Dedifferentiated amniotic fluid mesenchymal stem cell (primary cell): ENCODE measurements at regions not wholly inside any gene's neighbourhood (a gene's known extent, or its start where the extent isn't known, plus 50 kb on each side); places are given as distances from the start of the nearest gene placed in this dataset.

Experiments used
- DNase-seq: peaks from one replicate; pipeline ENCODE4 v3.0.0-alpha.2; 2016; ENCODE audit errors: extremely low spot score

GRCh38 chr7:42987648-42988214, 55.6 kb downstream of the MRPL32 start:
- no peak for DNase-seq

GRCh38 chr7:42991024-42991423, 58.8 kb downstream of the MRPL32 start:
- no peak for DNase-seq

GRCh38 chr7:42991913-42992591, 59.9 kb downstream of the MRPL32 start:
- DNase-seq = no peak

GRCh38 chr7:42993038-42993437, 60.9 kb downstream of the MRPL32 start:
- no peak for DNase-seq

DNA sequence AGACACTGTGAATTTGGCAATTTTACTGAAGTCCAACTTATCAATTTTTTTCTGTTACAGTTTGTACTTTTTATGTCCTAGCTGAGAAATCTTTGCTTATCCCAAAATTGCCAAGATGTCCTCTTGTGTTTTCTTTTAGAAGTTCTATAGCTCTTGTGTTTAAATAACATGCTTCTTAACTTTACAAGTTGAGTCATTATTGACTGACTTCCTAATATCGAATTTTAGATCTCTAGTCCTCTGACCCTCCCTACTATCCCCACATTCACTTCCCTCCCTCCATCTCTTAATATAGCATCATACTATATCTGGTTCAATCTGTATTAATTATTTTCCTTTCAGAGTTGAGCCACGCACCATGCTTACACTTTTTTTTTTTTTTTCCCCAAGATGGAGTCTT, 61.9 kb downstream of the MRPL32 start:
- DNase-seq = no peak

GRCh38 chr7:42997611-42998010, 65.4 kb downstream of the MRPL32 start:
- no peak for DNase-seq

DNA sequence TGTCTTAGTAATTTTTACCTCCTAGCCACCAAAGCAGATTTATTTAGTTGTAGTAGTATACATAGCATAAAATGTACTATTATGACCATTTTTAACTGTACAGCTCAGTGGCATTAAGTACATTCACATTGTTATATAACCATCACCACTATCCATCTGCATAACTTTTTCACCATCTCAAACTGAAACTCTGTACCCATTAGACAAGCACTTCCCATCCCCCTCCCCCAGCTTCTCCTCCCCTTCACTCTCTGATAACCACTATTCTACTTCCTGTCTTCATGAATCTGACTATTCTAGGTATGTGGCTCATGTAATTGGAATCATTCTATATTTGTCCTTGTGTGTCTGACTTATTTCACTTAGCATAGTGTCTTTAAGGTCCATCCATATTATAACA, 71.9 kb downstream of the MRPL32 start:
- DNase-seq = no peak

- no peak for DNase-seq
These were observed 73.8 kb downstream of the MRPL32 start for GRCh38 chr7:43006008-43006407.

DNA sequence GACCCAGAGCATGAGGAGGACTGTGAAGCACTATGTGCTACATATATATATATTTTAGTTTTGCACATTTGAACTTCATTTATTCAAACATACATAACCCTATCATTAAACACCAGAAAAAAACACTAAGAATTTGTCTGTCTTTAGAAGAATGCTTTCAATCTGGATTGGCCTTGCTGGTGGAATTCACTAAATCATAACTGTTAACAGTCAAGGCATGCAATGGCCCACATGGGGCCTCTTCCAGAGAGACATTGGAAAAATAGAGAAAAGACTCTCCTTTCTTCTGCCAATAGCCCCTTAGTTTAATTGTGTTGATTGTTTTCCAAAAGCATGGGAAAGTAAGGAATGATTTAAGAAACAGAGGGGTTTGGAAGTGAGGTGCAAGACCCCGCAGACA, 77.9 kb downstream of the MRPL32 start:
- DNase-seq = no peak

DNA sequence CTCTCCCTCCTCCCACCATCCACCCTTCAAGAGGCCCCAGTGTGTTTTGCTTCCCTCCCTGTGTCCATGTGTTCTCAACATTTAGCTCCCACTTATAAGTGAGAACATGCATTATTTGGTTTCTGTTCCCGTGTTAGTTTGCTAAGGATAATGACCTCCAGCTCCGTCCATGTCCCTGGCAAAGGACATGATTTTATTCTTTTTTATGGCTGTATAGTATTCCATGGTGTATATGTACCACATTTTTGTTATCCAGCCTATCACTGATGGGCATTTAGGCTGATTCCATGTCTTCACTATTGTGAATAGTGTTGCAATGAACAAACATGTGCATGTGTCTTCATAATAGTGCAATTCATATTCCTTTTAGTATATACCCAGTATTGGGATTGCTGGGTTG, 79.7 kb downstream of the MRPL32 start:
- DNase-seq = no peak

- DNase-seq = no peak
These were observed 82.2 kb downstream of the MRPL32 start for GRCh38 chr7:43014406-43014805.

GRCh38 chr7:43015301-43015700, 83.1 kb downstream of the MRPL32 start:
- no peak for DNase-seq

DNA sequence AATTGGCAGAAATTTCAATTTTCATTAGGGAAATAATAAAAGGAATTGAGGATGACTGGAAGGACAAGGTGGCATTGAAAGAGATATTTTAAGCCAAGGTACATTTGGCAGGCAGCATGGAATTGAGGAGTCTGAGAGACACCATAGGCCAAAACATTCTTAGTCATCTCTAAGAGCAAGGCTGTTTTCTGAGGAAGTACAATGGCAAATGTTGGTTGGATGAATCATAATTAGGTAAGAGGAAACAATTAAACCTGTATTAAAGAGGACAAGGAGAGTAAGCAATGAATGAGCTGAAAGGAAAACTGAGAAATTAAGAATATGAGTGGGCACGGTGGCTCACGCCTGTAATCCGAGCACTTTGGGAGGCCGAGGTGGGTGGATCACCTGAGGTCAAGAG, 86.3 kb downstream of the MRPL32 start:
- no peak for DNase-seq

GRCh38 chr7:43021431-43021830, 89.3 kb downstream of the MRPL32 start:
- DNase-seq = no peak

DNA sequence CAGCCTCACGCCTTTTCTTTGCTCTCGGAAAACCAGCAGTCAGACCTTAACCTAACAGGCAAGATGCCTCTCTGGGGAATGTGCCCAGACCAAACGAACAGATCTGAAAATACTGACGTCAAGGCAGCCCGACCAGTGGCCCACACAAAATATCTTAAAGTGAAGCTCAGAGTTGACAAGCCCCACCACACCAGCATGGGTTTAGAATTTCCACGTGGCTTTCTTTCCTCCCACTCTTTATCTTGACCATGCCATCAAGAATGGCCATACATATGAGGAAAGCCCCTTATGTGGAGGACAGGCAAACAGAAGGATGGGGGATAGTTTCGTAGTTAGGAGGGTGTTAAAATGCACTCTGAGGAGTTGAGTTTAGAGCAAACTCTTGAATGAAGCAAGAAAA, 89.8 kb downstream of the MRPL32 start:
- no peak for DNase-seq

GRCh38 chr7:43033369-43033768, 79.1 kb upstream of the HECW1 start:
- DNase-seq = no peak

- no peak for DNase-seq
These were observed 77.9 kb upstream of the HECW1 start for GRCh38 chr7:43034535-43035002.

GRCh38 chr7:43037531-43037930, 74.9 kb upstream of the HECW1 start:
- DNase-seq = no peak

DNA sequence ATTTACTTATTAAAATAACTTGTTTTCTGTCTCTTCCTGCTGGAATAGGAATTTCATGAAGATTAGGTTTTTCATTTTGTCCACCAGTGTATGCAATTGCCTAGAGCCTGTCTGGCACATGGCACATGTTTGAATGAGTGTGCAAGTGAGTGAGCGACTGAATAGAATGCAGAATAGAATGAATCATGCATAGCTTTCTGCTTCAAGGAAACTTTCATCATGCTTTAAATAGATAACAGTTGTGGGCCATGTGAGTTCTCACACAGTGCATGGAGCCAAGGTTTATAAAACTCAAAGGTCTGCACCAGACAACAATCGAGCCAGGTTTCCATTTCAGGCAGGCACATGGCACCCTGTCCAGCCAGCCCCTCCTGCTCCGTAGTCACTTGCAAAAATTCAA, 74.2 kb upstream of the HECW1 start:
- DNase-seq = peak; percentile 73

- peak; percentile 25 for DNase-seq
These were observed 73.1 kb upstream of the HECW1 start for GRCh38 chr7:43039346-43039745.

GRCh38 chr7:43040461-43040860, 72.0 kb upstream of the HECW1 start:
- no peak for DNase-seq

DNA sequence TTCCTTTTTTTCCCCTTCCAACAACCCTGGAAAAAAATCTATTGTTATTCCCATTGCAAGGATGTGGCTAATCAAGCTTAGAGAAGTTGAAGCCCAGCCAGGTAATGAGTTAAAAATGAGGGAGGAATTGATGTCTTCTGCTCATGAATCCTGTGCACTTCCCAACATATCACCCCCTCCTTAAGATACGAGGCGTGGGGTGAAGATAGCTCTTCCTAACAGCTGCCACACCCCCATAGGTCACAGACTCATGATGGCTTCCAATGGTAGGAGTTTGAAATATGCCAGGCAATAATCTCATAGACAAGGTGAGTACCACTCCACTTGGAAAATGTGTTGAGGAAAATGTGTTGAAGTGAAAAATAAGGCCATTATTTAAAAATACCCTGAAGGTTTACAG, 71.3 kb upstream of the HECW1 start:
- no peak for DNase-seq

GRCh38 chr7:43041724-43042123, 70.7 kb upstream of the HECW1 start:
- DNase-seq = no peak

- no peak for DNase-seq
These were observed 70.1 kb upstream of the HECW1 start for GRCh38 chr7:43042302-43042701.
